NOMO-1 treated with dmso at 0.1 percent for 144 hours (cell line): ENCODE measurements at regions not wholly inside any gene's neighbourhood (a gene's known extent, or its start where the extent isn't known, plus 50 kb on each side); places are given as distances from the start of the nearest gene placed in this dataset.

ENCODE experiments used
- DNase-seq: peaks from one replicate; lab custom pipeline; 2025; ENCODE audit not compliant: unreplicated experiment; lab: John Stamatoyannopoulos, UW

GRCh38 chr5:98104454-98105188, 668.8 kb upstream of the RGMB start:
- DNase-seq = peak; percentile 18

- peak; percentile 23 for DNase-seq
Observed at GRCh38 chr5:98105681-98106080, 667.8 kb upstream of the RGMB start.

GRCh38 chr5:98106116-98107031, 667.1 kb upstream of the RGMB start:
- DNase-seq = no peak

- DNase-seq = no peak
Observed at GRCh38 chr5:98108497-98108896, 665.0 kb upstream of the RGMB start.

- DNase-seq = no peak
Observed at GRCh38 chr5:98109561-98110006, 663.9 kb upstream of the RGMB start.

GRCh38 chr5:98110282-98110691, 663.2 kb upstream of the RGMB start:
- no peak for DNase-seq

- no peak for DNase-seq
Observed at GRCh38 chr5:98110791-98111190, 662.7 kb upstream of the RGMB start.

- no peak for DNase-seq
Observed at GRCh38 chr5:98111686-98112085, 661.8 kb upstream of the RGMB start.

GRCh38 chr5:98121036-98121936, 652.2 kb upstream of the RGMB start:
- DNase-seq = no peak

- no peak for DNase-seq
Observed at GRCh38 chr5:98128271-98128670, 645.2 kb upstream of the RGMB start.

- DNase-seq = no peak
Observed at GRCh38 chr5:98128846-98129245, 644.6 kb upstream of the RGMB start.

GRCh38 chr5:98130261-98131035, 643.0 kb upstream of the RGMB start:
- DNase-seq = no peak

GRCh38 chr5:98144116-98144515, 629.3 kb upstream of the RGMB start:
- DNase-seq = no peak

GRCh38 chr5:98144710-98145109, 628.8 kb upstream of the RGMB start:
- DNase-seq = no peak

GRCh38 chr5:98157368-98157767, 616.1 kb upstream of the RGMB start:
- DNase-seq = no peak

GRCh38 chr5:98158440-98158839, 615.0 kb upstream of the RGMB start:
- no peak for DNase-seq

- no peak for DNase-seq
Observed at GRCh38 chr5:98163796-98164493, 609.5 kb upstream of the RGMB start.

- no peak for DNase-seq
Observed at GRCh38 chr5:98168871-98169270, 604.6 kb upstream of the RGMB start.

GRCh38 chr5:98170994-98171393, 602.5 kb upstream of the RGMB start:
- DNase-seq = no peak

- no peak for DNase-seq
Observed at GRCh38 chr5:98173334-98173733, 600.1 kb upstream of the RGMB start.
